HEK293 (cell line): ENCODE measurements at regions not wholly inside any gene's neighbourhood (a gene's known extent, or its start where the extent isn't known, plus 50 kb on each side); places are given as distances from the start of the nearest gene placed in this dataset.

Experiments
- CTCF ChIA-PET: fragments of 350-600 bp; formaldehyde crosslinking; extraction: SDS; loops from one replicate; lab custom pipeline; 2021; ENCODE audit warnings: antibody characterized with exemption; lab: Yijun Ruan, JAX
- POLR2A ChIA-PET: fragments of 300-600 bp; formaldehyde crosslinking; extraction: SDS; loops from one replicate; lab custom pipeline; 2020; ENCODE audit warnings: antibody characterized with exemption, inconsistent platforms; lab: Yijun Ruan, JAX
- H3K27ac ChIP-seq: fragments of 200-500 bp; sonication (Bioruptor generic); 2 replicates; pipeline ENCODE4 v1.5.1; 2014; ENCODE audit warnings: low read depth, low read length, control low read depth, inconsistent platforms; ENCODE audit errors: extremely low read depth
- H3K36me3 ChIP-seq, 2 experiments: fragments of 200-500 bp in 1 of 2; sonication (Bioruptor generic) in 1 of 2; 1 replicate in 1 of 2; 2 replicates in 1 of 2; pipeline ENCODE4 v1.5.1; 2014 to 2017; ENCODE audit warnings: inconsistent platforms in 2 of 2, low read length in 2 of 2; ENCODE audit not compliant: control insufficient read depth in 2 of 2, insufficient read depth in 1 of 2
- H3K4me1 ChIP-seq: fragments of 200-500 bp; sonication (Bioruptor generic); 2 replicates; pipeline ENCODE4 v1.5.1; 2014; ENCODE audit warnings: mild to moderate bottlenecking, low read length, inconsistent platforms; ENCODE audit not compliant: control insufficient read depth, insufficient read depth
- H3K4me3 ChIP-seq: 2 replicates; pipeline ENCODE4 v1.5.1; 2011; ENCODE audit warnings: low read depth, mild to moderate bottlenecking, control low read depth, low read length, moderate library complexity
- H3K9me3 ChIP-seq: fragments of 200-500 bp; sonication (Bioruptor generic); 2 replicates; pipeline ENCODE4 v1.5.1; 2014; ENCODE audit warnings: low read depth, low read length, inconsistent platforms; ENCODE audit not compliant: control insufficient read depth, insufficient read depth
- OSR2 ChIP-seq: fragments of 450-650 bp; formaldehyde crosslinking; IDR thresholded peaks from 2 replicates; pipeline ENCODE4 v1.5.1; 2016; ENCODE audit warnings: missing biosample characterization, missing genetic modification characterization
- YY1 ChIP-seq: fragments of 450-650 bp; formaldehyde crosslinking; IDR thresholded peaks from 2 replicates; pipeline ENCODE4 v1.5.1; 2018; ENCODE audit warnings: missing biosample characterization, missing genetic modification characterization
- ZBTB17 ChIP-seq: fragments of 450-650 bp; formaldehyde crosslinking; IDR thresholded peaks from 2 replicates; pipeline ENCODE4 v1.5.1; 2016; ENCODE audit warnings: missing biosample characterization, missing genetic modification characterization
- ZBTB8A ChIP-seq: fragments of 450-650 bp; formaldehyde crosslinking; IDR thresholded peaks from 2 replicates; pipeline ENCODE4 v1.5.1; 2016; ENCODE audit warnings: missing biosample characterization, missing genetic modification characterization
- ZNF223 ChIP-seq: fragments of 450-650 bp; formaldehyde crosslinking; IDR thresholded peaks from 2 replicates; pipeline ENCODE4 v1.5.1; 2016; ENCODE audit warnings: missing biosample characterization, missing genetic modification characterization
- ZNF266 ChIP-seq: fragments of 450-650 bp; formaldehyde crosslinking; IDR thresholded peaks from 2 replicates; pipeline ENCODE4 v1.5.1; 2016; ENCODE audit warnings: missing biosample characterization, missing genetic modification characterization, low read depth
- ZNF302 ChIP-seq: fragments of 450-650 bp; formaldehyde crosslinking; IDR thresholded peaks from 2 replicates; pipeline ENCODE4 v1.5.1; 2016; ENCODE audit warnings: missing biosample characterization, missing genetic modification characterization, low read depth
- ZNF324 ChIP-seq: fragments of 450-650 bp; formaldehyde crosslinking; IDR thresholded peaks from 2 replicates; pipeline ENCODE4 v1.5.1; 2016; ENCODE audit warnings: missing biosample characterization, missing genetic modification characterization
- ZNF354C ChIP-seq: fragments of 450-650 bp; formaldehyde crosslinking; IDR thresholded peaks from 2 replicates; pipeline ENCODE4 v1.5.1; 2016; ENCODE audit warnings: missing biosample characterization, missing genetic modification characterization, low read depth, borderline replicate concordance
- ZNF433 ChIP-seq: fragments of 450-650 bp; formaldehyde crosslinking; IDR thresholded peaks from 2 replicates; pipeline ENCODE4 v1.5.1; 2016; ENCODE audit warnings: missing biosample characterization, missing genetic modification characterization, low read depth
- ZNF555 ChIP-seq: fragments of 450-650 bp; formaldehyde crosslinking; conservative IDR thresholded peaks from 2 replicates; pipeline ENCODE4 v1.5.1; 2017; ENCODE audit warnings: missing biosample characterization, mild to moderate bottlenecking, missing genetic modification characterization, inconsistent platforms
- ZNF610 ChIP-seq: fragments of 450-650 bp; formaldehyde crosslinking; IDR thresholded peaks from 2 replicates; pipeline ENCODE4 v1.5.1; 2016; ENCODE audit warnings: missing biosample characterization, missing genetic modification characterization, borderline replicate concordance
- ZNF654 ChIP-seq: fragments of 450-650 bp; formaldehyde crosslinking; IDR thresholded peaks from 2 replicates; pipeline ENCODE4 v1.5.1; 2016; ENCODE audit warnings: low read depth, missing biosample characterization, missing genetic modification characterization
- TF ChIP-seq, protein P1 (sequence below): fragments of 450-650 bp; formaldehyde crosslinking; IDR thresholded peaks from 2 replicates; pipeline ENCODE4 v1.5.1; 2016; ENCODE audit warnings: missing biosample characterization, missing genetic modification characterization
- TF ChIP-seq, protein P2 (sequence below): fragments of 450-650 bp; formaldehyde crosslinking; IDR thresholded peaks from 2 replicates; pipeline ENCODE4 v1.5.1; 2016; ENCODE audit warnings: missing biosample characterization, missing genetic modification characterization
- TF ChIP-seq, protein P3 (sequence below): fragments of 450-650 bp; formaldehyde crosslinking; IDR thresholded peaks from 2 replicates; pipeline ENCODE4 v1.5.1; 2017; ENCODE audit warnings: missing biosample characterization, missing genetic modification characterization
- TF ChIP-seq, protein P4 (sequence below): fragments of 450-650 bp; formaldehyde crosslinking; IDR thresholded peaks from 2 replicates; pipeline ENCODE4 v1.5.1; 2016; ENCODE audit warnings: missing biosample characterization, missing genetic modification characterization
- TF ChIP-seq, protein P5 (sequence below): fragments of 450-650 bp; formaldehyde crosslinking; IDR thresholded peaks from 2 replicates; pipeline ENCODE4 v1.5.1; 2016; ENCODE audit warnings: missing biosample characterization, missing genetic modification characterization

DNA sequence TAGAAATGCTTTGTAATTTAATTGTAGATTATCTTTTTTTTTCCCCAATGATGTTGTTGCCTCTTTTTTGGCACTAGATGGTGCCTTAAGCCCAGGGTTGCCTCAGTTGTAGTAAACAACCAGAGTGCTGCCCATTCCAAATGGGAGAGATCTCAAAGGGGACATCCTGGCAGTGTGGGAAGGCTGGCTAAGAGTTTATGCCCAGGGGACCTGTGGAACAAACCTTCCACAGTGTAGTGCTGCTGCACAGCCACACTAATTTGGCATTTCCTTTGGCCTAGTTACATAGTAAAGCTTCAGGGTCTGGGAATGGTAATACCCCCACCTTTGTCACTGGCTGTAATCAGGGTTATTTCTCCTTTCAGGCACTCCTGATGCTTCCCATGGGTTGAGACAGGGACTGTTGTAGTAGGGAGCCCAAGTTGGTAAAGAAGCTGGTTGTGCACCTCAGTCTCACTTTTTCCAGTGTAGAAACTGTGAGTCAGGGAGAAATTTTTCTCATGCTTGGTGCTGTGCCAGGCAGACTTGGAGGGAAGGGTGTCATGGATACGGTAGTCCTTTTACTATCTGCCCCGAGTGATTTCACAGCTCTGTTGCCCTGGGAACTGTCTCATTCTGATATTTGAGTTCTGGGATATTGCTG, 177.8 kb upstream of the ECI2 start:
- no peak for TF ChIP-seq ZBTB17 (tag by site-specific recombination)
- TF ChIP-seq, protein P1, sequence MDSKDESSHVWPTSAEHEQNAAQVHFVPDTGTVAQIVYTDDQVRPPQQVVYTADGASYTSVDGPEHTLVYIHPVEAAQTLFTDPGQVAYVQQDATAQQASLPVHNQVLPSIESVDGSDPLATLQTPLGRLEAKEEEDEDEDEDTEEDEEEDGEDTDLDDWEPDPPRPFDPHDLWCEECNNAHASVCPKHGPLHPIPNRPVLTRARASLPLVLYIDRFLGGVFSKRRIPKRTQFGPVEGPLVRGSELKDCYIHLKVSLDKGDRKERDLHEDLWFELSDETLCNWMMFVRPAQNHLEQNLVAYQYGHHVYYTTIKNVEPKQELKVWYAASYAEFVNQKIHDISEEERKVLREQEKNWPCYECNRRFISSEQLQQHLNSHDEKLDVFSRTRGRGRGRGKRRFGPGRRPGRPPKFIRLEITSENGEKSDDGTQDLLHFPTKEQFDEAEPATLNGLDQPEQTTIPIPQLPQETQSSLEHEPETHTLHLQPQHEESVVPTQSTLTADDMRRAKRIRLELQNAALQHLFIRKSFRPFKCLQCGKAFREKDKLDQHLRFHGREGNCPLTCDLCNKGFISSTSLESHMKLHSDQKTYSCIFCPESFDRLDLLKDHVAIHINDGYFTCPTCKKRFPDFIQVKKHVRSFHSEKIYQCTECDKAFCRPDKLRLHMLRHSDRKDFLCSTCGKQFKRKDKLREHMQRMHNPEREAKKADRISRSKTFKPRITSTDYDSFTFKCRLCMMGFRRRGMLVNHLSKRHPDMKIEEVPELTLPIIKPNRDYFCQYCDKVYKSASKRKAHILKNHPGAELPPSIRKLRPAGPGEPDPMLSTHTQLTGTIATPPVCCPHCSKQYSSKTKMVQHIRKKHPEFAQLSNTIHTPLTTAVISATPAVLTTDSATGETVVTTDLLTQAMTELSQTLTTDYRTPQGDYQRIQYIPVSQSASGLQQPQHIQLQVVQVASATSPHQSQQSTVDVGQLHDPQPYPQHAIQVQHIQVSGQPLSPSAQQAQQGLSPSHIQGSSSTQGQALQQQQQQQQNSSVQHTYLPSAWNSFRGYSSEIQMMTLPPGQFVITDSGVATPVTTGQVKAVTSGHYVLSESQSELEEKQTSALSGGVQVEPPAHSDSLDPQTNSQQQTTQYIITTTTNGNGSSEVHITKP = peak; percentile 75
- TF ChIP-seq, protein P2, sequence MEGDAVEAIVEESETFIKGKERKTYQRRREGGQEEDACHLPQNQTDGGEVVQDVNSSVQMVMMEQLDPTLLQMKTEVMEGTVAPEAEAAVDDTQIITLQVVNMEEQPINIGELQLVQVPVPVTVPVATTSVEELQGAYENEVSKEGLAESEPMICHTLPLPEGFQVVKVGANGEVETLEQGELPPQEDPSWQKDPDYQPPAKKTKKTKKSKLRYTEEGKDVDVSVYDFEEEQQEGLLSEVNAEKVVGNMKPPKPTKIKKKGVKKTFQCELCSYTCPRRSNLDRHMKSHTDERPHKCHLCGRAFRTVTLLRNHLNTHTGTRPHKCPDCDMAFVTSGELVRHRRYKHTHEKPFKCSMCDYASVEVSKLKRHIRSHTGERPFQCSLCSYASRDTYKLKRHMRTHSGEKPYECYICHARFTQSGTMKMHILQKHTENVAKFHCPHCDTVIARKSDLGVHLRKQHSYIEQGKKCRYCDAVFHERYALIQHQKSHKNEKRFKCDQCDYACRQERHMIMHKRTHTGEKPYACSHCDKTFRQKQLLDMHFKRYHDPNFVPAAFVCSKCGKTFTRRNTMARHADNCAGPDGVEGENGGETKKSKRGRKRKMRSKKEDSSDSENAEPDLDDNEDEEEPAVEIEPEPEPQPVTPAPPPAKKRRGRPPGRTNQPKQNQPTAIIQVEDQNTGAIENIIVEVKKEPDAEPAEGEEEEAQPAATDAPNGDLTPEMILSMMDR (tag by site-specific recombination) = peak; percentile 35; the same call in 1 of the 2 replicates
- no peak for TF ChIP-seq ZNF302 (tag by site-specific recombination)
- no peak for TF ChIP-seq ZNF354C
- TF ChIP-seq, protein P3, sequence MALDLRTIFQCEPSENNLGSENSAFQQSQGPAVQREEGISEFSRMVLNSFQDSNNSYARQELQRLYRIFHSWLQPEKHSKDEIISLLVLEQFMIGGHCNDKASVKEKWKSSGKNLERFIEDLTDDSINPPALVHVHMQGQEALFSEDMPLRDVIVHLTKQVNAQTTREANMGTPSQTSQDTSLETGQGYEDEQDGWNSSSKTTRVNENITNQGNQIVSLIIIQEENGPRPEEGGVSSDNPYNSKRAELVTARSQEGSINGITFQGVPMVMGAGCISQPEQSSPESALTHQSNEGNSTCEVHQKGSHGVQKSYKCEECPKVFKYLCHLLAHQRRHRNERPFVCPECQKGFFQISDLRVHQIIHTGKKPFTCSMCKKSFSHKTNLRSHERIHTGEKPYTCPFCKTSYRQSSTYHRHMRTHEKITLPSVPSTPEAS (tag by site-specific recombination) = no peak
- peak; percentile 68 for TF ChIP-seq ZNF654 (tag by site-specific recombination)
- TF ChIP-seq ZNF266 = no peak
- TF ChIP-seq, protein P4, sequence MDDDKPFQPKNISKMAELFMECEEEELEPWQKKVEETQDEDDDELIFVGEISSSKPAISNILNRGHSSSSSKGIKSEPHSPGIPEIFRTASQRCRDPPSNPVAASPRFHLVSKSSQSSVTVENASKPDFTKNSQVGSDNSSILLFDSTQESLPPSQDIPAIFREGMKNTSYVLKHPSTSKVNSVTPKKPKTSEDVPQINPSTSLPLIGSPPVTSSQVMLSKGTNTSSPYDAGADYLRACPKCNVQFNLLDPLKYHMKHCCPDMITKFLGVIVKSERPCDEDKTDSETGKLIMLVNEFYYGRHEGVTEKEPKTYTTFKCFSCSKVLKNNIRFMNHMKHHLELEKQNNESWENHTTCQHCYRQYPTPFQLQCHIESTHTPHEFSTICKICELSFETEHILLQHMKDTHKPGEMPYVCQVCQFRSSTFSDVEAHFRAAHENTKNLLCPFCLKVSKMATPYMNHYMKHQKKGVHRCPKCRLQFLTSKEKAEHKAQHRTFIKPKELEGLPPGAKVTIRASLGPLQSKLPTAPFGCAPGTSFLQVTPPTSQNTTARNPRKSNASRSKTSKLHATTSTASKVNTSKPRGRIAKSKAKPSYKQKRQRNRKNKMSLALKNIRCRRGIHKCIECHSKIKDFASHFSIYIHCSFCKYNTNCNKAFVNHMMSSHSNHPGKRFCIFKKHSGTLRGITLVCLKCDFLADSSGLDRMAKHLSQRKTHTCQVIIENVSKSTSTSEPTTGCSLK (tag by site-specific recombination) = no peak
- TF ChIP-seq ZNF324 (tag by site-specific recombination) = no peak
- no peak for TF ChIP-seq YY1 (tag by site-specific recombination)
- TF ChIP-seq, protein P5, sequence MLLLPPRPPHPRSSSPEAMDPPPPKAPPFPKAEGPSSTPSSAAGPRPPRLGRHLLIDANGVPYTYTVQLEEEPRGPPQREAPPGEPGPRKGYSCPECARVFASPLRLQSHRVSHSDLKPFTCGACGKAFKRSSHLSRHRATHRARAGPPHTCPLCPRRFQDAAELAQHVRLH (tag by site-specific recombination) = no peak
- no peak for TF ChIP-seq ZNF555
- no peak for TF ChIP-seq OSR2 (tag by site-specific recombination)
- no peak for TF ChIP-seq ZNF610 (tag by site-specific recombination)
- no peak for TF ChIP-seq ZNF223 (tag by site-specific recombination)
- TF ChIP-seq ZNF433 (tag by site-specific recombination) = no peak
- no peak for TF ChIP-seq ZBTB8A (tag by site-specific recombination)
- Histone ChIP-seq H3K4me1 (no peaks in the 10 kb centered on the region), H3K27ac (no peak overlapping the region), H3K4me3 (no peak overlapping the region), H3K9me3 (no peaks in the 10 kb centered on the region), H3K36me3 (no peaks in the 10 kb centered on the region)
- ChIA-PET POLR2A (no interaction called here), CTCF (interaction anchor here (0.5 to 1.7 kb wide), 15 partner anchors 10 to 903 kb away, joined by 3 to 8 read pairs (median 3); no protein-coding TSS in a partner anchor)
